ENCODE measurements at regions not wholly inside any gene's neighbourhood (a gene's known extent, or its start where the extent isn't known, plus 50 kb on each side); places are given as distances from the start of the nearest gene placed in this dataset.

GRCh38 chrX:150291014-150291413 lies 72.1 kb upstream of the MAMLD1 start:
- FAIRE-seq, result no peak
- DNase-seq (ENCODE audit: insufficient read length, low spot score), result no peak
- TF ChIP-seq POLR2A (IDR thresholded peaks at IDR 0.05; ENCODE audit: low read depth, low read length), result no peak
- no peak for TF ChIP-seq TAF1 (IDR thresholded peaks at IDR 0.05; ENCODE audit: low read depth, low read length)
- TF ChIP-seq PAX5 (IDR thresholded peaks at IDR 0.05; ENCODE audit: insufficient read depth, low read length, severe bottlenecking), result no peak
- no peak for TF ChIP-seq POU2F2 (IDR thresholded peaks at IDR 0.05; ENCODE audit: low read depth, low read length)
- no peak for TF ChIP-seq SPI1 (IDR thresholded peaks at IDR 0.05; ENCODE audit: low read depth, low read length)
- no peak for TF ChIP-seq POLR2AphosphoS5 (IDR thresholded peaks at IDR 0.05; ENCODE audit: low read depth, low read length)

- TF ChIP-seq PAX5 (IDR thresholded peaks at IDR 0.05; ENCODE audit: insufficient read depth, low read length, severe bottlenecking), result no peak
- no peak for TF ChIP-seq POLR2AphosphoS5 (IDR thresholded peaks at IDR 0.05; ENCODE audit: low read depth, low read length)
- TF ChIP-seq POLR2A (IDR thresholded peaks at IDR 0.05; ENCODE audit: low read depth, low read length), result no peak
- no peak for DNase-seq (ENCODE audit: insufficient read length, low spot score)
- FAIRE-seq, result peak; percentile 65
Measured at GRCh38 chrX:150293311-150294013, 69.7 kb upstream of the MAMLD1 start.

- FAIRE-seq, result no peak
Measured at GRCh38 chrX:150298841-150299551, 64.1 kb upstream of the MAMLD1 start.

GRCh38 chrX:150299579-150299978 lies 63.5 kb upstream of the MAMLD1 start:
- TF ChIP-seq POLR2AphosphoS5 (IDR thresholded peaks at IDR 0.05; ENCODE audit: low read depth, low read length), result no peak
- TF ChIP-seq POU2F2 (IDR thresholded peaks at IDR 0.05; ENCODE audit: low read depth, low read length), result no peak
- TF ChIP-seq TAF1 (IDR thresholded peaks at IDR 0.05; ENCODE audit: low read depth, low read length), result no peak
- FAIRE-seq, result no peak
- DNase-seq (ENCODE audit: insufficient read length, low spot score), result no peak

More at GRCh38 chrX:150298841-150299551, 64.1 kb upstream of the MAMLD1 start:
- DNase-seq (ENCODE audit: insufficient read length, low spot score), result no peak
- TF ChIP-seq TAF1 (IDR thresholded peaks at IDR 0.05; ENCODE audit: low read depth, low read length) (no peak), SPI1 (IDR thresholded peaks at IDR 0.05; ENCODE audit: low read depth, low read length) (no peak), PAX5 (IDR thresholded peaks at IDR 0.05; ENCODE audit: insufficient read depth, low read length, severe bottlenecking) (no peak), POLR2A (IDR thresholded peaks at IDR 0.05; ENCODE audit: low read depth, low read length) (no peak), POLR2AphosphoS5 (IDR thresholded peaks at IDR 0.05; ENCODE audit: low read depth, low read length) (no peak)

- no peak for FAIRE-seq
- TF ChIP-seq TAF1 (IDR thresholded peaks at IDR 0.05; ENCODE audit: low read depth, low read length) (no peak), POU2F2 (IDR thresholded peaks at IDR 0.05; ENCODE audit: low read depth, low read length) (no peak), POLR2A (IDR thresholded peaks at IDR 0.05; ENCODE audit: low read depth, low read length) (no peak)
- DNase-seq (ENCODE audit: insufficient read length, low spot score), result no peak
Measured at GRCh38 chrX:150303386-150304097, 59.6 kb upstream of the MAMLD1 start.

- DNase-seq (ENCODE audit: insufficient read length, low spot score) (no peak), FAIRE-seq (no peak)
- TF ChIP-seq POLR2AphosphoS5 (IDR thresholded peaks at IDR 0.05; ENCODE audit: low read depth, low read length) (no peak), SPI1 (IDR thresholded peaks at IDR 0.05; ENCODE audit: low read depth, low read length) (no peak), POLR2A (IDR thresholded peaks at IDR 0.05; ENCODE audit: low read depth, low read length) (no peak), TAF1 (IDR thresholded peaks at IDR 0.05; ENCODE audit: low read depth, low read length) (no peak), POU2F2 (IDR thresholded peaks at IDR 0.05; ENCODE audit: low read depth, low read length) (no peak), PAX5 (IDR thresholded peaks at IDR 0.05; ENCODE audit: insufficient read depth, low read length, severe bottlenecking) (no peak)
Measured at GRCh38 chrX:150306002-150306401, 57.1 kb upstream of the MAMLD1 start.

GRCh38 chrX:150308041-150308440 lies 55.1 kb upstream of the MAMLD1 start:
- TF ChIP-seq SPI1 (IDR thresholded peaks at IDR 0.05; ENCODE audit: low read depth, low read length), result no peak
- no peak for TF ChIP-seq TAF1 (IDR thresholded peaks at IDR 0.05; ENCODE audit: low read depth, low read length)
- no peak for TF ChIP-seq POU2F2 (IDR thresholded peaks at IDR 0.05; ENCODE audit: low read depth, low read length)
- DNase-seq (ENCODE audit: insufficient read length, low spot score) (no peak), FAIRE-seq (no peak)

- DNase-seq (ENCODE audit: insufficient read length, low spot score) (no peak), FAIRE-seq (no peak)
- TF ChIP-seq POLR2A (IDR thresholded peaks at IDR 0.05; ENCODE audit: low read depth, low read length) (no peak), TAF1 (IDR thresholded peaks at IDR 0.05; ENCODE audit: low read depth, low read length) (no peak), POLR2AphosphoS5 (IDR thresholded peaks at IDR 0.05; ENCODE audit: low read depth, low read length) (no peak), POU2F2 (IDR thresholded peaks at IDR 0.05; ENCODE audit: low read depth, low read length) (no peak), SPI1 (IDR thresholded peaks at IDR 0.05; ENCODE audit: low read depth, low read length) (no peak), PAX5 (IDR thresholded peaks at IDR 0.05; ENCODE audit: insufficient read depth, low read length, severe bottlenecking) (no peak)
Measured at GRCh38 chrX:150308532-150309157, 54.5 kb upstream of the MAMLD1 start.

GRCh38 chrX:150310417-150310816 lies 52.7 kb upstream of the MAMLD1 start:
- FAIRE-seq (no peak), DNase-seq (ENCODE audit: insufficient read length, low spot score) (no peak)
- TF ChIP-seq POU2F2 (IDR thresholded peaks at IDR 0.05; ENCODE audit: low read depth, low read length) (no peak), POLR2A (IDR thresholded peaks at IDR 0.05; ENCODE audit: low read depth, low read length) (no peak), SPI1 (IDR thresholded peaks at IDR 0.05; ENCODE audit: low read depth, low read length) (no peak), POLR2AphosphoS5 (IDR thresholded peaks at IDR 0.05; ENCODE audit: low read depth, low read length) (no peak), TAF1 (IDR thresholded peaks at IDR 0.05; ENCODE audit: low read depth, low read length) (no peak), PAX5 (IDR thresholded peaks at IDR 0.05; ENCODE audit: insufficient read depth, low read length, severe bottlenecking) (no peak)
